Left cardiac atrium (tissue), 4 donors: ENCODE measurements at regions not wholly inside any gene's neighbourhood (a gene's known extent, or its start where the extent isn't known, plus 50 kb on each side); places are given as distances from the start of the nearest gene placed in this dataset.
A peak's percentile ranks its signal among the peaks of the same experiment; 100 is the strongest.

Experiments used
- ATAC-seq, 2 donors: fragments of 200-7000 bp; cut with Tn5 transposase; one replicate each; pipeline ENCODE4 v1.9.1; 2020; ENCODE audit warnings: mild to moderate bottlenecking in 2 of 2, moderate library complexity in 2 of 2
- DNase-seq: peaks from one replicate; pipeline ENCODE4 v3.0.0-alpha.2; 2020
- intact Hi-C, 2 donors: fragments of 100-400 bp; cut with DNase I; formaldehyde crosslinking; loops; one replicate each; pipeline versions ENCODE4 v1.14.1 to v1.15.1; 2022 to 2023
- microRNA-seq, 2 donors: library from miRNA; unstranded; fragments of <30 nt; microRNA quantifications; one replicate each; pipeline ENCODE4 v1.2.0, GENCODE V29; 2020
- donor health status: DM: no; HTN: yes; CAD: no.
- donor health status: DM: no; HTN: yes; CAD: no; lungs with severe emphysema.
- donor health status: DM: yes; HTN: yes; CAD: no.
- donor health status: Dilated cardiomyopathy.

DNA sequence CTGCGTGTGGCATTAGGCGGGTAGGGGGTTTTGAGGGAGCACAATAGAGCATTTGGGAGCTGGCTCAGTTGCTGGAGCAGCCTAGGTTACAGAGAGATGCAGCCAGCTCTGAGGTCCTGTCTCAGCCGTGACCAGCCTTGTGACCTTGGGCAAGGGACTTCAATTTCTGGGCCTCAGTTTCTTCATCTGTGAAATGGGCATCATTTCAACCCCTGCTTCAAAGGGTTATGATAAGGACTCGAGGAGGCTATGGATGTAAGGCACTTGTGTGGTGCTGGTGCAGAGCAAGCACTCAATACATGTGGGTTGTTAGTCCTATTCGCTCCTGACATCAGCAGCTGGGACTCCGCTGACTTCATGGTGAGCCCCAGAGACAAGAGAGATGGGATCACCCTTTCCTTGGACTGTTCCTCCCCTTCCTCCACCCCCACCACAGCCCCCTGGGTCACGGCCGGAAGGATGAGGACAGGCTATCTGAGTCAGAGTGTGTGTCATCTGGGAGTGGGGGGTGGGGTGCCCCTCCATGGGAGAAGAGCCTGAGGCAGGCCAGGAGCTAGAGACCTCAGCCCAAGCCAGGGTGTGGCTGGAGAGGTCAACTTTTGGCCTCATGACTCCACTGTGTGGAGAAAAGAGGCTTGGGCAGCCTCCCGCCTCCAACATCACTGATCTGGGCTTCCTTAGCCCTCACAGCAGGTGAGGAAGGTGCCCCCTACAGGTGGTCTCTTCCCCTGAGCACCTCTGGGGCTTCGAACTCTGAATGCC is 71.4 kb upstream of the ZBTB40 start:
- intact Hi-C loops, result no loop called here
- DNase-seq (no peak), ATAC-seq (no peak)

DNA sequence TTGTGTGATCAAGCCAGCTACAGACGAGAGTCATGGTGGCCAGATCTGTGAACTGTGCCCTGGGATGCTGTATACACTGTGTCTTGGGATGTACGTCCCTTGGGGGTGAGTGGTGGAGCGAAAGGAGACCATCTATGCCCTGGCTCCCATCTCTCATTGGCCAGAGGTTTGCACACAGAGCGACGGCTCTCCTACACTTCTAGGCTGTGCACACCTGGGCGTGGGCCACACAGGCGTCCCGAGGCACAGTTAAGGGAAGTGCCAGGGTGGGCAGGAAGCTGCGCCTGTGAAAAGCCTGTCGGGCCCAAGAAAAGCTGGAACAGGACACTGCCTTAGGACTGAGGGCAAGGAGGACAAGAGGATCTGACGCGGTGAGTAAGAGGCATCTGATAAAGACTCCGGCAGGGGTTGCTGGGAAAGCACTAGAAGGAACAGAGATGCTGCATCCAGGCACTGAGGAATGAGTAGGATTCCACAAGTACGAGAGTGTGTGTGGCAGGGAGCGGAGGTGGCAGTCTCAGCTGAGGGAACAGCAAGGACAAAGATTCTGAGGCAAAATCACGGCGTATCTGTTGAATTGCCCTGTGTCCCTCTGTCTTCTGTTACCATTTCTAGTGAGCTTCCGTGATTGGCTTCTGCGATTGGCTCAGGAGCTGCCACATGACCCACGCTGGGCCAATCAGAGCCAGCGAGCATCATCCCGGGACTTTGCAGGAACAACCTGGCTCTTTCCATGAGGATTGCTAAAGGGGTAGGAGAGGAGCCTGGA is 67.9 kb upstream of the ZBTB40 start:
- ATAC-seq, result no peak
- DNase-seq, result no peak
- intact Hi-C loops, result no loop called here

DNA sequence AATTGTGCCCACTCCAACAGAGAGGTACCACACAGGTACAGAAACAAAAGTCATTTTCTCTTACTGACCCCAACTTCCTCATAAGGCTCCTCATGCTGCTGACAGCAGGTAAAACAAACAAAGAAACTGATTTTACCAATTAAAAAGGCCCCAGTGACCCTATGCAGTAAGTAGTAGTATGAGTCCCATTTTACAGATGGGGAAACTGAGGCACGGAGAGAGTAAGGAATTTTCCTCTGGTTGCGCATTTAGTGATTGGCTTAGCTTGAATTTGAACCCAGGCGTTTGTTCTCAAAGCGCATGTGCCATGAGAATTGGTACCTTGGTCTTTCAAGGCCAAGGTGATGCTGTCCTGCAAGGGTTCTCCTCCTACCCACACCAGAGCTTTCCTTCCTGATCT is 66.1 kb upstream of the ZBTB40 start:
- intact Hi-C loops, result no loop called here
- ATAC-seq (no peak), DNase-seq (no peak)

DNA sequence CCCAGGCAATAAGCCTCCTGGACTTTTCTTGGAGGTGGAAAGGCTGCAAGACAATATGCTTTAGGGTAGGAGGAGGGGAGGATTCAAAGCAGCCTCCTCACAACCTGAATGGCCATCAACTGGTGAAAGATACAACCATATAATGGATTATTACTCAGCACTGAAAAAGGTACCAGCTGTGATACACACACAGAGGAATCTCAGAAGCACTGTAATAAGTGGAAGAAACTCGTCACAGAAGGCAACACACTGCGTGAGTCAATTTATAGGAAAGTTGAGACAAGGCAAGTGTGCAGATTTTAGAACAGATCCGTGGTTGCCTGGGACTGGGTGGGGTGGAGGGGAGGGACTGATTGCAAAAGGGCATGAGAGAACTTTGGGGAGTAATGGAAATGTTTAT is 64.9 kb upstream of the ZBTB40 start:
- DNase-seq (no peak), ATAC-seq (no peak)

DNA sequence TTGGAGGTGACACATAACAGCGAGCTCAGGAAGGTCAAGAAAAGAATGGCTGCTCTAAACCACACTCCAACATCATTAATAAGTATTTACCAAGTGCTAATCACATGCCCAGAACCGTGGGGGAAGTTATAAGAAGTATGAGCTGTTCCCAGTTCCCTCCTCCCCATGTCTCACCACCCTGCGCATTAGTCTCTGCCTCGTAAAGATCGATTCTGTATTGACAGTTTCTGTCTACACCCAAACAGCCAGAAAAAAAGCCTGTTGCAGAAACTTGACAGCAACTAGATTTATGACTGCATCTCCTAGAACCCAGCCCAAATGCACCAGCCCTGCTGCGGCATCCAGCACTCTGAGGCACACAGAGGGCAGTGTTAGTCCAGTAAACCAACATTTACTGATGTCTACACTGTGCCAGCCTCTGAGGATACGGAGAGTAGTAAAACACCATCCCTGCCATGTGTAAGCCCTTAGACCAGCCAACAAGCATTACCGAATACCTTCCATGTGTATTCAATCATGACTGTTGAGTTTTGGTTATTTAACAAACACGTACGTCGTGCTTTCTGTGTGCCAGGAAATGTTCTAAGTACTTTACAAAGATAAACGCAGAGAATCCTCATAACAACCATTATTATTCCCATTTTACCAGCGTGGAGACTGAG is 63.6 kb upstream of the ZBTB40 start:
- ATAC-seq, result no peak
- no peak for DNase-seq
- intact Hi-C loops, result no loop called here

More for the DNA sequence above, 64.9 kb upstream of the ZBTB40 start:
- intact Hi-C loops, result no loop called here

DNA sequence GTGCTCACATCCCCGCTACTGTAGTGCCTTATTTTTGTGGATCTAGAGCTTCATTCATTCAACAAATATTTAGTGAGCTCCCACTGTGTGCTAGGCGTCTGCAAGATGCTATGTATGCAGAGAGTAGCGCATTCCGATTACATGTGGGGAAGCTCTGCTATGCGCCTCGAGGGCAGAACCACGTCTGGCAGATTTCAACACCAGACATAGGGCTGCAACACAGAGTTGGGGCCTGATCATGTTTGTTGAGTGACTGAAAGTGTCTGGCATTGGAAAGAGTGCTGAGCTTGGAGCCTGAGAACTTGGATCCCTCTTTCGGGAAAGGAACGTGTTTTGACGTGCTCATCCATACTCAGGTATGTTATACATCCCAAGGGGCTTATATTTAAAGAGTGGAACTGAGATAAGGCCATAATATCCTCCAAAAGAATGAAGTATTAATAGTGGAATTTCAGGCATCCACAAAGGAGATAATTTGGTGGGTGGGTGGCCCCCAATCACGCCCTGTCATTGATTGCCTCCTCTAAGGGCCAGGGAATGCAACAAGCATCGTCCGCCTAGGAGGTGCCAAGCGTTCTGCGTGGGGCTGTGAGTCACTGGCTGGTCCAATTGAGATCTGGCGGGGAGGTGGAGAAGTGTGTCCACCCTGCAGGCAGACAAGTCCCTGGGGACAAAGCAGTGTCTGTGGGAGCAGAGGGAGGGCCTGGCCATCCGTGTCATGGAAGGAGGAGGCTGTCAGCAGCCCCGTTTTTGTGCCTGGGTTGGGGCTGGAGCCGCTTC is 62.8 kb upstream of the ZBTB40 start:
- peak in 1 of 2 donors; percentile 61 for ATAC-seq
- intact Hi-C loops, result no loop called here
- DNase-seq, result no peak

DNA sequence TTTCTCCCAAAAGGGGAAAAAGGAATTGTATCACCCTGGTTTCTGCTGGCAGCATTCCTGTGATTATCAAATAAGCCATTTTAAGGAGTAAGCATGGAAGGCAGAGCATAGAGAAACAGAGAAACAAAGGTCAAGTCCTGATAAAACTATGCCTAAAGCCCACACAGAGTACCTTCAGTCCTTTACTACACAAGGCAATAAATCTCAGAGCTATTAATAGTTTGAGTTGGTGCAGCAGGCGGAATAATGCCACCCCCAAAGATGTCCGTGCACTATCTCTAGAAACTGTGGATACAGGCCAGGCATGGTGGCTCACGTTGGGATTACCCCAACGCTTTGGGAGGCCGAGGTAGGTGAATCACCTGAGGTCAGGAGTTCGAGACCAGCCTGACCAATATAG is 58.1 kb upstream of the ZBTB40 start:
- DNase-seq (no peak), ATAC-seq (no peak)
- intact Hi-C loops, result no loop called here

DNA sequence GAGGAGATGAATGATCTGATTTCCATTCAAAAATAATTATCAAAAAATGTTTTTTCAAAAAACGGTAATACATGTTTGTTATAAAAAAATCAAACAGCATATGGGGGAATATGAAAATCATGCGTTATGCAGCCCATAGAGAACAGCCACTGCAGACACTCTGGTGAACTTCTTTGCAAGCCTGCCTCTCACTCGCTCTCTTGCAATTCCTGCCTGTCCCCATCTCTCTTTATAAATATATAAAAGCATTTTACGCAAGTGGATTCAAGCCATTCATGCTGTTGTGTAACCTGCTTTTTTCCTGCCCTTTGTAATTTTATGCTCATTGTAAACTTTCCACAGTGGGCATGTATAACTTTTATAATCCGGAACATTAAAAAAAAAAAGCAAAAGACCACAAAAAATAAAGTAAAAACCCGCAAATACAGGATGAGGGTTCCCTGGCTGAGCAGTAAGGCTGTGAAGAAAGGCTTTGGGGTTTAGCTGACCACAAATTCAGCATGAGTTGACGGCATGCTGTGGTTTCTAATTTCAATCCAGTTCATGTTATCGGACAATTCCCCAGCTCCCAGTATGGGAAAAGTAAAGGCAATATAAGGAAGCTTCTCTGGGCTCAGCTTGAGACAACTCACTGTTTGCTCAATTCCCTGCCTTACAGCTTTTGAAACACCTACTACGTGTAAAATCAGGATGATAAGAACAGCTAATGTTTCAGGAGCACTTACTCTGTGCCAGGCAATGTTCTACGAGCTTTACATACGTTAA is 52.8 kb upstream of the ZBTB40 start:
- intact Hi-C loops, result no loop called here
- DNase-seq, result no peak
- no peak for ATAC-seq

DNA sequence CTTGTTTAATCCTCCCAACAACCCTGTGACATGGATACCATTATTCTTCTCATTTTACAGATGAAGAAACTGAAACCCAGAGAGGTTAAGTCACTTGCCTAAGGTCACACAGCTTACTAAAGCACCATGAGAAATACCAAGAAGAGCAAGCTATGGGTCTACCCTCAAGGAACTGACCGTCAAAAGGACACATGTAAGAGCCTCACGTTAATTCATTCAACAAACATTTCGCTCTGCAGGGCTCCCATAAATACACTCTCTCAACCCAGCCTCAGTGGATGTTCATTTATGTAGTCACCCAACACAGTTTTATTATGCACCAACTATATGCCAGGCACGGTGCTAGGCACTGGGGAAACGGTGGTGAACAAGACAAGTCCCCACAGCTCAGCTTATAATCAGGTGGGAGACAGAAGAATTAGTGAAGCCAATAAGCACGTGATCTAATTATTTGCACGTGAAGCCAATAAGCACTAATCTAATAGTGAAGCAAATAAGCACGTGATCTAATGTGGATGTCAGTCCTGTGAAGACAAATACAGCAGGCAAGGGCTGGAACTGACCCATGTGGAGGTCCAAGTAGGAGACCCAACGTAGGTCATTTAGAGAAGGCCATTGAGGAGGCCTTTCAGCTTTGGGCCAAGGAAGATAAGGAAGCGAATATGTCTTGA is 52.1 kb upstream of the ZBTB40 start:
- ATAC-seq, result no peak
- DNase-seq, result no peak
- intact Hi-C loops, result no loop called here

Small RNA genes in the stretch of these regions (microRNA-seq; reads per million reads assigned to microRNA genes)
- gene MIR4418, result 0 reads per million in 2 donors
